ENCODE measurements at regions not wholly inside any gene's neighbourhood (a gene's known extent, or its start where the extent isn't known, plus 50 kb on each side); places are given as distances from the start of the nearest gene placed in this dataset.
"Not testable (repeated sequence)": the region's sequence is repeated elsewhere in the genome, so short reads cannot be mapped to it uniquely, and the experiment has no call there.

DNA sequence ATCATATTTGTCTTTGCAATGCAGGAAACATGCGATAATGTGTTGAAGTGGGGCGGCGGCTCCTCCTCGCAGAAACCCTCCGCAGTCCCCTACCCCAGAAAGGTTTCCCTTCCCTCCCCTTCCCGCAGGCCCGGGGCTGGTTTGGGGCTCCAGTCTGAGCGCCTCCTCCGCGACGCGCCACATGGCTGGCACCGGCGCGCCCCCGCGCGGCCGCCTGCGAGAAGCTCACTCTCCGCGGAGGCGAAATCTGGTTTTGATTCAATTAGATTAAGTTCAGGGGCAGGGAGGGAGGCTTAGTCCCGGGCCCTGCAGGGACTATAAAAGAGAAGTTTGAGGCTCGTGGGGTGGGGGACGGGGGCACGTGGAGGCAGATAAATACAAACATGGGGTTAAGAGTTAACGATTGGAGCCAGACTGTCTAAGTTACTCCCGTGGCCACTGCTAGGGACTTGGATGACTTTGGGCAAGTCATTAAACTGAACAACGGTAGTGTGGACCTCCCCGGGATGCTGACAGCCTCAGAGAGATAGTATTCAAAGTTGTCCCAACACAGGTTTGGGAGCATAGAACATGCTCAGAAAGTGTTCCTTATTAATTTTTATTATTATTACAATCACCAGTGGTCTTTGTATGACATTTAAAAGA, 69.4 kb downstream of the MSX2 start (continued):
- TF ChIP-seq, protein P1, sequence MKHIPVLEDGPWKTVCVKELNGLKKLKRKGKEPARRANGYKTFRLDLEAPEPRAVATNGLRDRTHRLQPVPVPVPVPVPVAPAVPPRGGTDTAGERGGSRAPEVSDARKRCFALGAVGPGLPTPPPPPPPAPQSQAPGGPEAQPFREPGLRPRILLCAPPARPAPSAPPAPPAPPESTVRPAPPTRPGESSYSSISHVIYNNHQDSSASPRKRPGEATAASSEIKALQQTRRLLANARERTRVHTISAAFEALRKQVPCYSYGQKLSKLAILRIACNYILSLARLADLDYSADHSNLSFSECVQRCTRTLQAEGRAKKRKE (CRISPR knock-in tag; IDR thresholded peaks at IDR 0.05; ENCODE audit: low read depth), result no peak
- TF ChIP-seq JUNB (IDR thresholded peaks at IDR 0.05), result no peak
- TF ChIP-seq PBX3 (IDR thresholded peaks at IDR 0.05), result no peak
- TF ChIP-seq HEYL (CRISPR knock-in tag; IDR thresholded peaks at IDR 0.05), result no peak
- no peak for TF ChIP-seq HOXB13 (CRISPR knock-in tag; IDR thresholded peaks at IDR 0.05; ENCODE audit: low read depth)
- TF ChIP-seq FOSB (CRISPR knock-in tag; IDR thresholded peaks at IDR 0.05), result no peak
- TF ChIP-seq KDM1A (IDR thresholded peaks at IDR 0.05; ENCODE audit: low read depth), result no peak

DNA sequence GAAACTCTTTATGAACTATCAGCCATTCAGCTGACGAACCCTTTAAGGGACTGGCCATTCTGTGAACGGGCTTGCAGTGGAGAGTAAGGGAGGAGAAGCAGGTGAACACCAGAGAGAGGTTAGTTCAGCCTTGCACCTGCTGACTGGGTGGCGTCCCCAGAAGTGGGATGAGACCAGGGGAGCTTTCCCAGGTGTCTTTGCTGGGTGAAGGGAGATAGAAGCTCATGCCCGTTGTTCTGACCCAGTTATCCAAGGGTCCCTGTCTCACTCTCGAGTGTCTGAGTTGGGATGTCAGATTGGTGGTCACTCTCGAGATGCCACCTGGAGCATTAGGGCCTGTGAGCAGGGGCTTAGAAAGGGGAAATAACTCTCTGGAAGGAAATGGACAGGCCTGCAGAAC, 68.7 kb downstream of the MSX2 start:
- Histone ChIP-seq H3K9me3 (no peaks in the 10 kb centered on the region), H3K4me1 (no peaks in the 10 kb centered on the region), H3K4me3 (no peak overlapping the region), H3K27ac (no peak overlapping the region), H3K4me2 (no peak overlapping the region)
- DNase-seq (ENCODE audit: low read depth in 1 of 2, low spot score in 1 of 2) (no peak), ATAC-seq (no peak), FAIRE-seq (no peak)
- ChIA-PET POLR2A (no interaction called here), CTCF (interaction anchor here (0.7 to 5.2 kb wide), 8 partner anchors 9 to 374 kb away, joined by 3 to 20 read pairs (median 4); no protein-coding TSS in a partner anchor)
- TF ChIP-seq RCOR1 (IDR thresholded peaks at IDR 0.05; ENCODE audit: low read depth, low read length) (no peak), FOSB (CRISPR knock-in tag; IDR thresholded peaks at IDR 0.05) (no peak), RAD21 (conservative IDR thresholded peaks at IDR 0.05 in 1 of 2, IDR thresholded peaks at IDR 0.05 in 1 of 2) (no peak), EP300 (IDR thresholded peaks at IDR 0.05) (no peak), KDM1A (IDR thresholded peaks at IDR 0.05; ENCODE audit: low read depth) (no peak), HOXA7 (CRISPR knock-in tag; IDR thresholded peaks at IDR 0.05) (no peak), RNF2 (IDR thresholded peaks at IDR 0.05; ENCODE audit: borderline replicate concordance, low read depth) (no peak)
- WGBS (ENCODE audit: missing lambda C conversion rate), result 18% methylated on average over 6 of the region's 6 CpGs

DNA sequence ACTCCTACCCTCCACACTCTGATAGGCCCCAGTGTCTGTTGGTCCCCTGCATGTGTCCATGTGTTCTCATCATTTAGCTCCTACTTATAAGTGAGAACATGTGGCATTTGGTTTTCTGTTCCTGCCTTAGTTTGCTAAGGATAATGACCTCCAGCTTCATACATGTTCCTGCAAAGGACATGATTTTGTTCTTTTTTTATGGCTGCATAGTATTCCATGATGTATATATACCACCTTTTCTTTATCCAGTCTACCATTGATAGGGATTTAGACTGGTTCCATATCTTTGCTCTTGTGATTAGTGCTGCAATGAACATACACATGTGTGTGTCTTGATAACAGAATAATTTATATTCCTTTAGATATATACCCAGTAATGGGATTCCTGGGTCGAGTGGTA, 67.9 kb downstream of the MSX2 start:
- 0% methylated on average over 1 of the region's 1 CpG for WGBS (ENCODE audit: missing lambda C conversion rate)
- H3K9me3 ChIP-seq; H3K27ac ChIP-seq; ATAC-seq; H3K4me1 ChIP-seq; POLR2A ChIA-PET; FAIRE-seq; DNase-seq (ENCODE audit: low read depth in 1 of 2, low spot score in 1 of 2); H3K4me2 ChIP-seq; H3K4me3 ChIP-seq: not testable (repeated sequence)
- CTCF ChIA-PET, result interaction anchor here (0.6 to 5.2 kb wide), 6 partner anchors 12 to 597 kb away, joined by 3 to 20 read pairs (median 4); no protein-coding TSS in a partner anchor

DNA sequence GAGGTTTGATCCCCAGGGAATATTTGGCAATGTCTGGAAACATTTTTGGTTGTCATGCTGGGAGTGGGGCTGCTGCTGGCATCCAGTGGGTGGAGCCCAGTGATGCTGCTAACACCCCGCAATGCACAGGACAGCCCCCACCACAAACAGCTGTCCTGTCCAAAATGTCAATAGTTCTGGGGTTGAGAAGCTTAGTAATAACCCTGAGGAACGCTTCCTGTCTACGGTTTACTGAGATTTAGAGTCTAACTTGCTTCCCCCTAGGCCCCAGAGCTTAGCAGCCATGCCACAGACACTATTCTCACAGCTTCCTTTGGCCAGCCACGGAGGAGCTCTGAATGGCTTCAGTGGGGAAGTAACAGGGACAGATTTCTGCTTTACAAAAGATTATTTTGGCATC, 66.5 kb downstream of the MSX2 start:
- CTCF ChIA-PET, result interaction anchor here (5.2 kb wide), 1 partner anchor 372 kb away, joined by 20 read pairs; no protein-coding TSS in a partner anchor
- WGBS (ENCODE audit: missing lambda C conversion rate), result 43% methylated on average over 2 of the region's 4 CpGs
- POLR2A ChIA-PET, result no interaction called here
- ATAC-seq, result 0 out of 6 replicates have a peak, but pooled peaks of 1 of the 2 experiments have one; percentile 17
- 0 out of 3 replicates have a peak, but pooled peaks cover 5% of the 10 kb centered on the region for H3K9me3 ChIP-seq
- no peak overlapping the region for H3K27ac ChIP-seq
- DNase-seq (ENCODE audit: low read depth in 1 of 2, low spot score in 1 of 2), result no peak
- H3K4me3 ChIP-seq, result no peak overlapping the region
- no peak for FAIRE-seq
- H3K4me1 ChIP-seq, result no peaks in the 10 kb centered on the region
- H3K4me2 ChIP-seq, result no peak overlapping the region
- no peak for TF ChIP-seq HEYL (CRISPR knock-in tag; IDR thresholded peaks at IDR 0.05)
- no peak for TF ChIP-seq RAD21 (conservative IDR thresholded peaks at IDR 0.05 in 1 of 2, IDR thresholded peaks at IDR 0.05 in 1 of 2)
- no peak for TF ChIP-seq JUN (IDR thresholded peaks at IDR 0.05)
- TF ChIP-seq ESRRA (IDR thresholded peaks at IDR 0.05; ENCODE audit: borderline replicate concordance, low read length), result no peak
- TF ChIP-seq SREBF2 (IDR thresholded peaks at IDR 0.05), result no peak
- no peak for TF ChIP-seq ZC3H11A (IDR thresholded peaks at IDR 0.05)
- TF ChIP-seq MAZ (IDR thresholded peaks at IDR 0.05; ENCODE audit: borderline replicate concordance, low read depth, low read length), result no peak

All from A549 (cell line).